ENCODE measurements at regions not wholly inside any gene's neighbourhood (a gene's known extent, or its start where the extent isn't known, plus 50 kb on each side); places are given as distances from the start of the nearest gene placed in this dataset.

DNA sequence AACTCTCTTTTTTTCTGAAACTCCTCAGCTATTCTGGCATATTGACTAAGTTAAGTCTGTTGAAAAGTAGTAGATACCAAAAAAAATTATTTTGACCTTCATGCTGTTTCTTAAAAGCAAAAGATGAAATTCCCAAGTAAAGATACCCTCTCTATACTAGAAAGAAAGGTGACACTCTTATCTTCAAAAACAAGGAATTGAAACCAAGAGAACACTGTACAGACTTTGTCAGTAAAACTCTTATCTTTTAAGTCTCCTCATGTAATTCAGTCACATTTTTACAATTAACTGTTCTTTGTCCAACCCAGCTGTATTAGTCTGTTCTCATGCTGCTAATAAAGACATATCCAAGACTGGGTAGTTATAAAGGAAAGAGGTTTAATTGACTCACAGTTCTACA, 496.2 kb downstream of the LTN1 start:
- H3K4me1 ChIP-seq, result no peaks in the 10 kb centered on the region
- no peak overlapping the region for H3K27ac ChIP-seq
- no peaks in the 10 kb centered on the region for H3K27me3 ChIP-seq
- H3K9me3 ChIP-seq, result no peaks in the 10 kb centered on the region
- no peak for DNase-seq (ENCODE audit: low spot score)
- H3K36me3 ChIP-seq, result no peaks in the 10 kb centered on the region
- no peak overlapping the region for H3K4me3 ChIP-seq
- TF ChIP-seq, protein P1, sequence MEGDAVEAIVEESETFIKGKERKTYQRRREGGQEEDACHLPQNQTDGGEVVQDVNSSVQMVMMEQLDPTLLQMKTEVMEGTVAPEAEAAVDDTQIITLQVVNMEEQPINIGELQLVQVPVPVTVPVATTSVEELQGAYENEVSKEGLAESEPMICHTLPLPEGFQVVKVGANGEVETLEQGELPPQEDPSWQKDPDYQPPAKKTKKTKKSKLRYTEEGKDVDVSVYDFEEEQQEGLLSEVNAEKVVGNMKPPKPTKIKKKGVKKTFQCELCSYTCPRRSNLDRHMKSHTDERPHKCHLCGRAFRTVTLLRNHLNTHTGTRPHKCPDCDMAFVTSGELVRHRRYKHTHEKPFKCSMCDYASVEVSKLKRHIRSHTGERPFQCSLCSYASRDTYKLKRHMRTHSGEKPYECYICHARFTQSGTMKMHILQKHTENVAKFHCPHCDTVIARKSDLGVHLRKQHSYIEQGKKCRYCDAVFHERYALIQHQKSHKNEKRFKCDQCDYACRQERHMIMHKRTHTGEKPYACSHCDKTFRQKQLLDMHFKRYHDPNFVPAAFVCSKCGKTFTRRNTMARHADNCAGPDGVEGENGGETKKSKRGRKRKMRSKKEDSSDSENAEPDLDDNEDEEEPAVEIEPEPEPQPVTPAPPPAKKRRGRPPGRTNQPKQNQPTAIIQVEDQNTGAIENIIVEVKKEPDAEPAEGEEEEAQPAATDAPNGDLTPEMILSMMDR (IDR thresholded peaks at IDR 0.05), result no peak

DNA sequence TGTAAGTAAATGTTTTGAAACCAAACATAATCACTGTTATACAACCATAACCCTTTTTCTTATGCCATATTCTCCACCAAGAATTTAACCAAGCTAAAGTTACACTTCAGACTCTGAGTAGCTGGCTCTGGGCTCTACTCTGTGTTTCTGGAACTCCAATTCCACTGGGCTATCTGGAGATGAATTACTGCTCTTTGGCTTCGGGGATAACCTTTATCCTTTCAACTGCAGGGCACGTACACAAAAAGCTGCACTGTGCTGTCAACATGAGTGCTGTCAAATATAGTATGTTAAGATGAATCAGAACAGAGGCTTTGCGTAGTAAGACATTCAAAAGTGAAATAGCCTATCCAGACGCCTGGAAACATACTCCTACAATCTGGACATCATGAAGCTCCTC, 500.6 kb downstream of the LTN1 start:
- Histone ChIP-seq H3K27me3 (no peaks in the 10 kb centered on the region), H3K4me1 (no peaks in the 10 kb centered on the region), H3K4me3 (no peak overlapping the region), H3K27ac (no peak overlapping the region), H3K36me3 (no peaks in the 10 kb centered on the region), H3K9me3 (no peaks in the 10 kb centered on the region)
- DNase-seq (ENCODE audit: low spot score), result no peak
- TF ChIP-seq, protein P1 (IDR thresholded peaks at IDR 0.05), result no peak

DNA sequence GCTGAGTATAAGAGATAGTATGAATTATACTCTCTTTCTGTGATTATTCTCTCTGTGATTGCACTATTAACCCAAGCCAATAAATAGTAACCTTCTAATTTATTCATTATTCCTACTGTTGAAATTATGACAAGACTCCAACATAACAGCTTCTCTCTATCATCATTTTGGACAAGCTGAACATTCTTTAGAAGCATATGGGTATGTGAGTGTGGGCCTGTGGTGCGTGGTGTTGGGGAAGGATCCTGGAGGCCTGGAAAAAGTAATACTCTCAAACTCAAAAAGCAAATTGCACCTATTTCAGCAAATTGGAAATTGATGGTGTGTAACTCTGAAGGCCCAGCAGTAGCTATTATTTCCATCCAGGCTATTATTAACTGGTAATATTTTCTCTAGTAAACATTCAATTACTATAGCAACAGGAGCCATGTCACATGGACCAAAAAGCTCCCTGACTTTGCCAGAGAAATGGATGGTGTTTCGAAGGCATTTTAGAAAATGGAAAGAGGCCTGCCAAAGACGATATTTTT, 502.8 kb downstream of the LTN1 start:
- no peaks in the 10 kb centered on the region for H3K4me1 ChIP-seq
- no peaks in the 10 kb centered on the region for H3K27me3 ChIP-seq
- H3K36me3 ChIP-seq, result no peaks in the 10 kb centered on the region
- H3K27ac ChIP-seq, result no peak overlapping the region
- no peak overlapping the region for H3K4me3 ChIP-seq
- no peaks in the 10 kb centered on the region for H3K9me3 ChIP-seq
- TF ChIP-seq, protein P1 (IDR thresholded peaks at IDR 0.05), result no peak
- DNase-seq (ENCODE audit: low spot score), result no peak

DNA sequence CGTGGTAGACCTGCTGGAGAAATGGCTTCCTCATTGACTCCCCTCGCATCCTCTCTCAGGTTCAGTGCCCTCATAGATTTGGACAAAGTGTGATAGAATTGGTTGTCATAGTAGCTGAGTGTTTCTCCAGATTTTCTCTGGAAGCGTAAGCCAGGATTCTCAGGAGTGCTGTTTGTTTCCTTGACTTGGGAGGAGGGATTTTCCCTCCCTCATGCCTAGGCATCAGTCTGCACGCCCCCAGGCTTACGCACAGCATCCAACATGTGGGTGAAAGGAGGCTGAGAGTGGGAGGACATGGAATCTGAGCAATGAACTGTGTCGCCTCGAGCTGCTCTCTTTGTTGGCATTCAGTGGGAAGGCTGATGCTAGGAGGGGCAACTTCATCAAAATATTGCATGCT, 503.5 kb downstream of the LTN1 start:
- H3K4me3 ChIP-seq, result no peak overlapping the region
- H3K27me3 ChIP-seq, result no peaks in the 10 kb centered on the region
- no peak for DNase-seq (ENCODE audit: low spot score)
- no peaks in the 10 kb centered on the region for H3K36me3 ChIP-seq
- H3K4me1 ChIP-seq, result no peaks in the 10 kb centered on the region
- no peak overlapping the region for H3K27ac ChIP-seq
- TF ChIP-seq, protein P1 (IDR thresholded peaks at IDR 0.05), result no peak
- H3K9me3 ChIP-seq, result no peaks in the 10 kb centered on the region

DNA sequence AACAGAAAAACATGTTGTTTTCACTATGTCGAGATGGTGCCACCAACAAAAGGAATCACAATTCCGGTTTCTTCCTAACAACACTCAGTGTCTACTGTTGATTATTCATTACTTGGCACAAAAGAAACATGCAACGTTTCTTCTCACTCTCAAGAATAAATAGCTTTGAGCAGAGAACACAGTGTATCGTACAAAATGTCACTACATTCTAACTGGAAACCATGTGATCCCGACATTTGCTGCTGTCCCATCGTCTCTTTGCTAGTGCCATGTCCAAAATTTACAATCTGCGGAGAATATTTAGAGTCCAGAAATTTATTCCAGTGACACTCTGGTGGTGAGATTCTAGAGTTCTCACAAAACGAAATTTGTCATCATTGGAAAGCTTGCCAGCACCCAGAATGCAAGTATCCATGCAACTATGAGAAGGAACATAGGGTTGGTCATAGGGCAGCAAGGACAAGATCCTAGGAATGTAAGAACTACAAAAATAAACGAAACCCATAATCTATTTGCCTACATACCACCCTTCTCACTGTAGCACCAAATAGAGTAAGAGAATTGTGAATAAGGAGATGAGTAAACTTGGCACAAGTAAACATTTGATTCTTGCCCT, 505.1 kb downstream of the LTN1 start:
- H3K27ac ChIP-seq, result peak overlapping the region in 1 of 2 donors; percentile 13
- H3K9me3 ChIP-seq, result no peaks in the 10 kb centered on the region
- no peaks in the 10 kb centered on the region for H3K27me3 ChIP-seq
- H3K4me3 ChIP-seq, result no peak overlapping the region
- TF ChIP-seq, protein P1 (IDR thresholded peaks at IDR 0.05), result no peak
- no peaks in the 10 kb centered on the region for H3K4me1 ChIP-seq
- no peak for DNase-seq (ENCODE audit: low spot score)
- no peaks in the 10 kb centered on the region for H3K36me3 ChIP-seq
